ENCODE measurements at regions not wholly inside any gene's neighbourhood (a gene's known extent, or its start where the extent isn't known, plus 50 kb on each side); places are given as distances from the start of the nearest gene placed in this dataset.
"Not testable (repeated sequence)": the region's sequence is repeated elsewhere in the genome, so short reads cannot be mapped to it uniquely, and the experiment has no call there.

GRCh38 chr3:106457281-106458180 lies 588.7 kb upstream of the CBLB start:
- DNase-seq = no peak

DNA sequence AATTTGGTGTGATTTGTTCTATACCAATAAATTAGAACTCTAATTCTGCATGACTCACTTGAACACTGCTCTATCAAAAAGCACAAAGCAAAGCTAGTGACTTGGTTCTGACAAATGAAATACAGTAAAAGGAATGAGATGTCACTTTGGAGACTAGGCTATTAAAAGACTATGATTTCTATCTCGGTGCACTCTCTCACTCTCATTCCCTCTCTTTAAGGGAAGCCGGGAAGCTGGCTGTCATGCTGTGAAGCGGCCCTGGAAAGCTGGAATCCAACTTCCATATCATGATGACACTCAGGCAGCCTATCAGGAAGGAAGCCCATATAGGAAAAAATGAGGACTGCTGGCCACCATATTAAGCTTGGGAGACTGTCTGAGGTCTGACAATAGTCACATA lies 590.1 kb upstream of the CBLB start:
- no peak for DNase-seq

- DNase-seq = no peak
These were observed 598.1 kb upstream of the CBLB start for GRCh38 chr3:106466881-106467280.

DNA sequence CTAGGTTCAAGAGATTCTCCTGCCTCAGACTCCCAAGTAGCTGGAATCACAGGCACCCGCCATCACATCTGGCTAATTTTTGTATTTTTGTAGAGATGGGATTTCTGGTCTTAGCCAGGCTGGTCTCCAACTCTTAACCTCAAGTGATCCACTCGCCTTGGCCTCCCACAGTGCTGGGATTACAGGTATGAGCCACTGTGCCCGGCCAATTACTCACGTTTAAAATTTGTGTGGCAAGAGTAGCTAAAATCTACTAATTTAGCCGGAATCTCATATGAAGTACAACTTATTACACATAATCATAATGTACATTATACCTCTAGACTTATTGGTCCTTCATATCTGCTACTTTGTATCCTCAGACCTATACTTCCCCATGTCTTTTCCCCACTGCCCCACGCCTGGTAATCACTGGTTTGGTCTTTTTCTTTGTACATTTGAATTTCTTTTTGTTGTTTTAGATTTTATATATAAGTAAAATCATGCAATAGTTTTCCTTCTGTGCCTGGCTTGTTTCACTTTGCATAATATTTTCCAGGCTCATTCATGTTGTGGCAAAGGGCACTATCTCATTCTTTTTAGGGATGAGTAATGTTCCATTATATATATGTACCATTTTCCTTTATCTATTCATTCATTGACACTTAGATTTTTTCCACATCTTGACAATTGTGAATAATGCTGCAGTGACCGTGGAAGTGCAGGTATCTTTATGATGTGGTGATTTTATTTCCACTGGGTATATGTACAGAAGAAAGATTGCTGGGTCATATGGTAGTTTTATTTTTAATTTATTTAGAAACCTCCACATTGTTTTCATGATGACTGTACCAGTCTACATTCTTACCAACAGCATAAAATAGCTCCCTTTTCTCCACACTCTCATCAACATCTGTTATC lies 605.0 kb upstream of the CBLB start:
- no peak for DNase-seq

DNA sequence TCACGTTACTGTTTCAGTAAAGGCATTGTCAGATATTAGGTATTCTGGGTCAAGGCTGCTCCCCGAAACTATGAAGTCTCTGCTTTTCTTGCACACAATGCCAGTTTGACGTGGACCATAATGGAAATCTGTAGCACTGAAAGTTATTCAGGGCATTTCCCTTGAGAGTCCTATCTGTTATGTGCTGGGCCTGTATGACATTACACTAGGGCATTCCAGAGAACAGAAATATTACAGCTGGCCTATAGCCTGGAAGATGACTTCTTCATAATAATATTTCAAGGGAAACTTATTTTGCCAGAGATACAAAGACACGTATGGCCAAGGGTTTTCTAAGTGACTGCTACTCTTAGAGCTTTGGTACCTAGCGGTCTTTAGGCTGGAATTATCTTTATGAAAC lies 613.6 kb upstream of the CBLB start:
- no peak for DNase-seq

DNA sequence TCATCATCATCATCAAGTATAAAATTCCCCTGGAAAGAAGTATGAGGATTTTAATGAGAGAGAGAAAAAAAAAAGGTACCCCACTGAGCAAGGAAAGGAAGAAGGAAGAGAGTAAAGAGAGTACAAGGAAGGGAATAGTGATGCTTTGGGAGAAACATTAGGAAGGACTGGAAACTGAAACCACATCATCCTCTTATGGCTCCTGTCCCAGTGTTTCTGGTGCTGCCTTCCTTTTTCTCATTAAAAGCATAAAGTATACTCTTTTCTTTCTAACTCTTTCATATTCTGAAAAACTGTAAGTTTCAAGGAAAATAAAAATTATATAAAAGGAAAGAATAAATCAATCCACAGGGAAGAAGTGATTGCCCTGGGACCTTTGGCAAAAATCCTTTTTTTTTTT lies 616.4 kb upstream of the CBLB start:
- no peak for DNase-seq

DNA sequence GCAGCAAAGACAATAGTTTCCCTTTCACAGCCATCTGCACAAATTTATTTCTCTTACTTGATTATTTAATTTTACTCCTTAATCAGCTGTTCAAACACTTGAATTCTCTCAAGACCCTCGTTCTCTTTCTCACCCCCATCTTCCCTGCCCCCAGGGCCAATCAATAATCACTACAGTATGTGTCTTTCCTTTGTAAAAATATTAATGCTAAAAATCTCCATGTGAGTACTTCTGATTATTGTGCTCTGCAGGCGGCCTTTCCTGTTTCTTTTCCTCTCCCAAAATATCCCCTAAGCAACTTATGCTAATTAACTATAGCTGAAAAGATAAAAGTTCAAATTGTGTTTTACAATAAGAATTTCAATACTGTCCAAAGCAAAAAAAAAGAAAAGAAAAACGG lies 617.0 kb upstream of the CBLB start:
- no peak for DNase-seq

DNA sequence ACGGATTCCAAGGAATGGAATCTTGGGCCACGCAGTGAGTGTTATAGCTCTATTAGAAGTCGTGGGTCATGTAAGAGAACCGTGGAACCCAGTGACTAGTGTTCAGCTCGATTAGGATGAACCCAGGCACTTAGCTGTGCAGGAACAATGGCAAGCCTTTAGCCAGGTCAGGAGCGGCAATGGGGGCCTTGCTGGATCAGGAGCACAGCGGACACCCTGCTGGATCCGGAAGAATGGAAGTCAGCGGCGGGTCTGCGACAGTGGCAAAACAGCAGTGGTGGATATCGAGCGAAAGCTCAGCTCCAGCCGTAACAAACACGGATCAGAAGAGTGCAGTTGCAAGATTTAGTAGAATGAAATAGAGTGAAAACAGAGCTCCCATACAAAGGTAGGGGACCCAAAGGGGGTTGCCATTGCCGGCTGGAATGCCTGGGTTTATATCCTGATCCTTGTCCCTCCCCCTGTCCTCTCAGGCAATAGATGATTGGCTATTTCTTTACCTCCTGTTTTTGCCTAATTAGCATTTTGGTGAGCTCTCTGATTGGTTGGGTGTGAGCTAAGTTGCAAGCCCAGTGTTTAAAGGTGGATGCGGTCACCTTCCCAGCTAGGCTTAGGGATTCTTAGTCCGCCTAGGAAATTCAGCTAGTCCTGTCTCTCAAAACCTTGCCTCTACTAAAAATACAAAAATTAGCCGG lies 618.3 kb upstream of the CBLB start:
- not testable (repeated sequence) for DNase-seq

GRCh38 chr3:106488331-106488730 lies 619.5 kb upstream of the CBLB start:
- no peak for DNase-seq

DNA sequence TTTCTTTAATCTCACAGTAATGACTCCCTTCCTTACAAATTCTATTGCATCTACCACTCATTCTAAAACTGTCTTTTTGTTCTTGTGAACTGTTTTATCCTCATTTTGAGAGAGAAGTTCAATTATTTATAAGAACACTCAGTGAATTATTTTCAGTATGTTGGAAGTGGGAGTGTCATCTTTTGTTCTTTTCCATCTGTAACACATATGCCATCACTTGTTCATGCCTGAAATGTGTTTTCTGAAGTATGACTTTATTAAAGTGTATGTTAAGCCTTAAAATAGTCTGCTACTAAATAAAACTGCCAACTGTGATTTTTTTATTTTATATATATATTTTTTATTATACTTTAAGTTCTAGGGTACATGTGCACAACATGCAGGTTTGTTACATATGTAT lies 623.0 kb upstream of the CBLB start:
- DNase-seq = no peak

- no peak for DNase-seq
These were observed 639.6 kb upstream of the CBLB start for GRCh38 chr3:106508331-106508893.

- DNase-seq = no peak
These were observed 641.4 kb upstream of the CBLB start for GRCh38 chr3:106510206-106510605.

DNA sequence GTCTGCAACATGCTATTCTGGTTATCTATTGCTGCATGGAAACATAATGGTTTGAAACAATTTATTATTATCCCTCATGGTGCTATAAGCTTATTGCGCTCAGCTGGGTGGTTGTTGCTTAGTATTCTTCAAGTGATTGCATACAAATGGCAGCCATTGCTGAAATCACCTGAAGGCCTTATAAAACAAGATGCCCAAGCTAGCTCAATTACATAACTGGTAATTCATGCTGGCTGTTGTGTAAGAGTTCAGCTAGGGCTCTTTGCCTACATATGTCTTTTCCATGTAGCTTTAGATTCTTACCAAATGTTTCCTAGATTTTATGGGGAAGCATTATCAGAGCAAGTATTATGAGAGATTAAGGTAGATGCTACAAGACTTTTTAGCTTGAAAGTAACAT lies 644.0 kb upstream of the CBLB start:
- no peak for DNase-seq

DNA sequence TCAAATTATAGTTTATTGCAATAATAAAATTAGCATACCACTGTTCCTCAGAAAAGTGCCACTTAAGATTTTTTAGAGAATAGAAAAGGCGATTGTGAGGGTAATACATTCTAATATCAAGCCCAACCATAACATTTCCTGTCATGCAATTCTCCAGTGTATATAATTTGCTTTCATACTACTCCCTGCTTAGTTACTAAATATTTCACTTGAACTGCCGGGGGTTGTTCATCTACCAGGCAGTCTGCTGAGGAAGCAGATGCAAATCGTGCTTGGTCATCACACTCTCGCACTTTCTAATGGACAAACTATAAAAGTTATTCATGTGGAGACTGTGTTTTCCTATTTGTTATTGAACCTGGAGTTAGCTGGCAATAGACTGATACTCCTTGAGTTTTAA lies 645.6 kb upstream of the CBLB start:
- DNase-seq = no peak

GRCh38 chr3:106518516-106518915 lies 649.7 kb upstream of the CBLB start:
- DNase-seq = no peak

- no peak for DNase-seq
These were observed 653.6 kb upstream of the CBLB start for GRCh38 chr3:106522397-106522796.

DNA sequence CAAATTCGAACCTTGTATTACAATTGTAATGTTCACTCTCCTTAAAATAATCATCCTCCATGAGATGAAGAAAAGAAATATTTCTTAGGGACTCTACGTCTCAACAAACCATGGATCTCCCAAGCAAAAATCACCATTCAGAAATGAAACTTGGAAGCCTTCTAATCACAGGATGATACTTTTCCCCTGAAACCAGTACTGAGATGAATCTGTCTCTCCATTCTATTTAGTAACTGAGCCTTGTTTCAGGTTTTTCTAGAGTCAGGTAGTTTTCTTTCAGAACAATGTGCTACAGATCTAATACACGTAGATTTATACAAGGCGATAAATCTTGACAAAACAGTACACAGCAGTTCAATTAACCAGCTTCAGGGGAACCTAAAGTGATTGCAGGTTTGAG lies 660.1 kb upstream of the CBLB start:
- DNase-seq = no peak

- DNase-seq = no peak
These were observed 660.9 kb upstream of the CBLB start for GRCh38 chr3:106529738-106530137.

DNA sequence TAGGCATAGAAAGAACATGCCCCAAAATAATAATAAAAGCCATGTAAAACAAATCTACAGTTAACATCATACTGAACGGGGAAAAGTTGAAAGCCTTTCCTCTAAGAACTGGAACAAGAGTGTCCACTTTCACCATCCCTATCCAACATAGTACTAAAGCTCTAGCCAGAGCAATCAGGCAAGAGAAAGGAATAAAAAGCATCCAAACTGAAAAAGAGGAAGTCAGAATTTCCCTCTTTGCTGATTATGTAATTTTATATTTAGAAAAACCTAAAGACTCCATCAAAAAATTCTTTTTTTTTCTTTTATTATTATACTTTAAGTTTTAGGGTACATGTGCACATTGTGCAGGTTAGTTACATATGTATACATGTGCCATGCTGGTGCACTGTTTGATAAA lies 661.6 kb upstream of the CBLB start:
- DNase-seq = no peak

GRCh38 chr3:106531771-106532329 lies 663.0 kb upstream of the CBLB start:
- not testable (repeated sequence) for DNase-seq

GRCh38 chr3:106533093-106533787 lies 664.4 kb upstream of the CBLB start:
- DNase-seq = no peak

Data from left kidney (tissue), 1 donor.